Type B pancreatic cell (in vitro differentiated cells): ENCODE measurements at regions not wholly inside any gene's neighbourhood (a gene's known extent, or its start where the extent isn't known, plus 50 kb on each side); places are given as distances from the start of the nearest gene placed in this dataset.

ENCODE experiments used
- DNase-seq: peaks from one replicate; pipeline ENCODE4 v3.0.0; 2021; ENCODE audit warnings: mixed read lengths; ENCODE audit not compliant: unreplicated experiment; ENCODE audit errors: extremely low spot score
- H3K27ac Mint-ChIP-seq: 2 replicates; pipeline ENCODE4 v1.8.0; 2021; ENCODE audit warnings: mild to moderate bottlenecking, mixed read lengths
- H3K27me3 Mint-ChIP-seq: 2 replicates; pipeline ENCODE4 v1.8.0; 2021; ENCODE audit warnings: mixed read lengths
- H3K36me3 Mint-ChIP-seq: 2 replicates; pipeline ENCODE4 v1.8.0; 2021; ENCODE audit warnings: mixed read lengths
- H3K4me1 Mint-ChIP-seq: one replicate; pipeline ENCODE4 v1.8.0; 2021; ENCODE audit warnings: mixed read lengths; ENCODE audit not compliant: unreplicated experiment
- H3K4me3 Mint-ChIP-seq: 2 replicates; pipeline ENCODE4 v1.8.0; 2021; ENCODE audit warnings: mild to moderate bottlenecking, mixed read lengths
- H3K9me3 Mint-ChIP-seq: 2 replicates; pipeline ENCODE4 v1.8.0; 2021; ENCODE audit warnings: mixed read lengths
- TF ChIP-seq, protein P1 (sequence below): fragments of 200-600 bp; sonication (generic); conservative IDR thresholded peaks from 2 replicates; pipeline ENCODE4 v1.5.0; 2021; ENCODE audit warnings: antibody characterized with exemption, mild to moderate bottlenecking

DNA sequence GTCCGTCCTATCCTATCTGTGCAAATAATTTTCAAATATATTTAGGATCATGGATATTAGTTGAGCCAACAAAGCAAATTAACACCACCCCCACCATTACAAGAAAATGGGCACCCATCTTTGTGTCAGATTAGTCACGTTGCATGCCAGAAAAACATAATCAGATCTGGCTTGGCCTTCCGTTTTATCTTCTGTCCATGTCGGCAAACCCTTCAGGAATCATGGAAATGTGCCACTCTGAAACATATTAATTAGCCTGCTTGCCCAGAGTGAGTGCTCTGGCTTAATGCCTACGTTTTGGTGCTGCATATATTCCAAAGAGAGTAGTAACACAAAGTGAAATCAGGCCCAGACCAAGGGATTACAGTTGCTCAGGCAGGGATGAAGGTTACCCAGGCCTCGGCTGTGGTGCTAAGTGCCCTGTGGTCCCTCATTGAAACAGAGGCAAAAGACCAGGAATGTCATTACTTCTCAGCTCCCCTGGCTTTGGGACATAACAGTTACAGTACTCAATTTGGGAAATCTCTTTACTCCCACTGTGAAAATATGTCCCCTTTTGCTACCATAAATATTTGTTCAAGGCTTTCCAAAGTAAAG is 154.0 kb upstream of the LSM8 start:
- Mint-ChIP-seq H3K9me3 (no peaks in the 10 kb centered on the region), H3K27ac (no peak overlapping the region), H3K36me3 (no peaks in the 10 kb centered on the region), H3K4me3 (no peak overlapping the region), H3K4me1 (peaks cover 6% of the 10 kb centered on the region), H3K27me3 (no peaks in the 10 kb centered on the region)
- DNase-seq: no peak
- TF ChIP-seq, protein P1, sequence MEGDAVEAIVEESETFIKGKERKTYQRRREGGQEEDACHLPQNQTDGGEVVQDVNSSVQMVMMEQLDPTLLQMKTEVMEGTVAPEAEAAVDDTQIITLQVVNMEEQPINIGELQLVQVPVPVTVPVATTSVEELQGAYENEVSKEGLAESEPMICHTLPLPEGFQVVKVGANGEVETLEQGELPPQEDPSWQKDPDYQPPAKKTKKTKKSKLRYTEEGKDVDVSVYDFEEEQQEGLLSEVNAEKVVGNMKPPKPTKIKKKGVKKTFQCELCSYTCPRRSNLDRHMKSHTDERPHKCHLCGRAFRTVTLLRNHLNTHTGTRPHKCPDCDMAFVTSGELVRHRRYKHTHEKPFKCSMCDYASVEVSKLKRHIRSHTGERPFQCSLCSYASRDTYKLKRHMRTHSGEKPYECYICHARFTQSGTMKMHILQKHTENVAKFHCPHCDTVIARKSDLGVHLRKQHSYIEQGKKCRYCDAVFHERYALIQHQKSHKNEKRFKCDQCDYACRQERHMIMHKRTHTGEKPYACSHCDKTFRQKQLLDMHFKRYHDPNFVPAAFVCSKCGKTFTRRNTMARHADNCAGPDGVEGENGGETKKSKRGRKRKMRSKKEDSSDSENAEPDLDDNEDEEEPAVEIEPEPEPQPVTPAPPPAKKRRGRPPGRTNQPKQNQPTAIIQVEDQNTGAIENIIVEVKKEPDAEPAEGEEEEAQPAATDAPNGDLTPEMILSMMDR: no peak

DNA sequence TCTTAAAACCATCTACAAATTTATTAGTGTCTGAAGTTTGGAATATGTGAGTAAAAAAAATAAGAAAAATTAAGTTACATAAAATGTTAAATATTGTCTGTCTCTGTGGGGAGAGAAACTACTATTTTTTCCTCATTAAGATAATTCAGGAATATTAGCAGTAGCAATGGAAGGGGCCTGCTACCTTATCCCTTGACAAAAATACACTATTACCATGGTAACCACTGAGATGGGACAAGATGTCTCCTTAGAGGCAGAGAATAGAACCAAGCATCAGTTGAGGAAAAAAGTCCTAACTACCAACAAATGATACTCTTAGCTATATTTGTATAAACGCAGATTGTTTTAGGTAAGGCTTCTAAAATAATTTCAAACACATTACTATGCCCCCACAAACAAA is 150.7 kb upstream of the LSM8 start:
- H3K27ac Mint-ChIP-seq: no peak overlapping the region

DNA sequence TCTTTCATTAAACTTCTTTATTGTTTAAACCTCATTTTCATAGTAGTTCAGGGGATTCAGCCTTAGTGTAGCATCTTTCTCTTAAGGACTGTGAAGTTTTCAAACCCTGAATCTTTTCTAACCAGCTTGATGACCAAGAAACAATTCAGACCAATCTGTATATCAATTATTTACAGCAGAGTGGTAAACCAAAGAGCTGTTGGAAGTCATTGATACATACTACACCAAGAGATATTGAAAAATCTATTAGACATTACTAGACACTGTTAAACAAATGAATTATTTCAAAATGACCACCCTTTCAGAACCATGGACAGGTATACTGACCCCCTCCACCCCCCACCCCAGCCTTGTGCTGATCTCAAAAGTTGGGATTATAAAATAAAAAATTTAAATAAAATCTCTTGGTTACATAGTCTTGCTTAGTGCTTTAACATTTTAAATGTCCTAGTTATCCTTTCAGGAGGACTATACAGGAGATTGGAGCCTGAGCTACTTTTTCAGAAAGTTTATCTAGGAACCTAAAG is 143.9 kb upstream of the LSM8 start:
- Mint-ChIP-seq H3K9me3 (no peaks in the 10 kb centered on the region), H3K4me3 (no peak overlapping the region), H3K4me1 (no peaks in the 10 kb centered on the region), H3K36me3 (no peaks in the 10 kb centered on the region), H3K27ac (no peak overlapping the region), H3K27me3 (no peaks in the 10 kb centered on the region)
- no peak for DNase-seq
- TF ChIP-seq, protein P1: no peak

More for the DNA sequence above, 150.7 kb upstream of the LSM8 start:
- Mint-ChIP-seq H3K36me3 (no peaks in the 10 kb centered on the region), H3K4me1 (peaks cover 6% of the 10 kb centered on the region), H3K4me3 (no peak overlapping the region), H3K27me3 (no peaks in the 10 kb centered on the region), H3K9me3 (no peaks in the 10 kb centered on the region)
- TF ChIP-seq, protein P1: no peak
- DNase-seq: no peak

DNA sequence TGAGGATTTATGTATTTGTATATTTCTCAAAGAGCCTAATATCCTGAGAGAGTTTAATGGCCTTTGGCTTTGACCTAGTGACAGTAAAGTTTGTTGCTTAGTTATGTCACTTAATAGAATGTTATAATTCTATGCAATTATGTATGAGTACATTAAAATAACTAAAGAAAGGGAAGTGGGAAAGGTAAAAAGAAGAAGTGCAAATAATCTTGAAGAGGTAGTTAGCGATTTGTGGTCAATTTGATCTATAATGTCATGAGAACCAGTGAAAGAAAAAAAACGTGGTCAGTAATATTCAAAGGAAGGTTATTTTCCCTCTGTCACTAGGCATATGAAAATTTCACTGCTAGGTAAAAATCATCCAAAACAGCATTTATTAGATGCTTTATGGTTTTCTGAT is 143.4 kb upstream of the LSM8 start:
- Mint-ChIP-seq H3K36me3 (no peaks in the 10 kb centered on the region), H3K4me1 (no peaks in the 10 kb centered on the region), H3K9me3 (no peaks in the 10 kb centered on the region), H3K4me3 (no peak overlapping the region), H3K27me3 (no peaks in the 10 kb centered on the region), H3K27ac (no peak overlapping the region)
- TF ChIP-seq, protein P1: no peak
- DNase-seq: no peak

DNA sequence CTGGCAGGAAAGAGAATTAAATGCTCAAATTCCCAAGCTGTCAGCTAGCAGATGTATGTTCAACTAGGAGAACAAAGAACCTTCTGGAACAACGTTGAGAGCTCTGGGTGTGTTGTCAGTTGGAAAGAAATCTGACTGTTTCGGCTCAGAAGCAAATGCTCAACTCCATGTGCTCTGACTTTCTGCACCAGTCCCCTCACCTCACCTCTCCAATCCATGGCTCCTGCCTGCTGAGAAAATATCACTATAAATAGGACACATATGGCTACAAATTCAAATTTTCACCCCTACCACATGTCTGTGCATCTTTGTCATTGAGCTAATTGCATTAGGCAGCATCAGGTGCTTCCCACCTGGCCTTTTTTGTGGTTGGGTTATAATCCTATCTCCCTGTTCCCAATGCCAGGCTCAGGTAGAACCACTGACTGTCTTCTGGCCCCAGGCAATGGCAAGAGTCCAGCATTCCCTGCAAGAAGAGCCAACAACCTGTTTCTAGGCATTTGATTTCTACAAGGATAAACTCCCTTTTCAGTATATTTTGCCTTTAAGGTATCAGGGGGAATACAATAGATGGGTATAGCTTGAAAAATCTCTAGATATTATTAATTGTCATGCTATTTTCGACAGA is 142.6 kb upstream of the LSM8 start:
- no peaks in the 10 kb centered on the region for H3K27me3 Mint-ChIP-seq
- no peaks in the 10 kb centered on the region for H3K9me3 Mint-ChIP-seq
- no peaks in the 10 kb centered on the region for H3K4me1 Mint-ChIP-seq
- H3K27ac Mint-ChIP-seq: no peak overlapping the region
- no peak for DNase-seq
- TF ChIP-seq, protein P1: no peak
- H3K36me3 Mint-ChIP-seq: no peaks in the 10 kb centered on the region
- no peak overlapping the region for H3K4me3 Mint-ChIP-seq
